ENCODE measurements at regions not wholly inside any gene's neighbourhood (a gene's known extent, or its start where the extent isn't known, plus 50 kb on each side); places are given as distances from the start of the nearest gene placed in this dataset.

- H3K4me3 ChIP-seq (ENCODE audit: low read depth, low read length) = no peak overlapping the region
- DNase-seq (ENCODE audit: low read depth) (peak; percentile 65), FAIRE-seq (peak; percentile 50)
- H3K36me3 ChIP-seq (ENCODE audit: control insufficient read depth, insufficient read depth, low read length) = no peaks in the 10 kb centered on the region
- H3K27me3 ChIP-seq (ENCODE audit: control insufficient read depth, insufficient read depth, low read length) = no peaks in the 10 kb centered on the region
- TF ChIP-seq CTCF (IDR thresholded peaks at IDR 0.05; ENCODE audit: insufficient read depth, low read length, severe bottlenecking) = peak; percentile 24
Observed at GRCh38 chr1:67524143-67525052, 94.2 kb upstream of the SERBP1 start.

GRCh38 chr1:67525053-67525760 is 95.0 kb upstream of the SERBP1 start:
- FAIRE-seq (no peak), DNase-seq (ENCODE audit: low read depth) (no peak)
- Histone ChIP-seq H3K36me3 (ENCODE audit: control insufficient read depth, insufficient read depth, low read length) (no peaks in the 10 kb centered on the region), H3K4me3 (ENCODE audit: low read depth, low read length) (no peak overlapping the region), H3K27me3 (ENCODE audit: control insufficient read depth, insufficient read depth, low read length) (no peaks in the 10 kb centered on the region)
- TF ChIP-seq CTCF (IDR thresholded peaks at IDR 0.05; ENCODE audit: insufficient read depth, low read length, severe bottlenecking) = no peak

GRCh38 chr1:67528141-67528540 is 97.9 kb upstream of the SERBP1 start:
- no peak overlapping the region for H3K4me3 ChIP-seq (ENCODE audit: low read depth, low read length)
- no peak for FAIRE-seq
- DNase-seq (ENCODE audit: low read depth) = no peak
- H3K27me3 ChIP-seq (ENCODE audit: control insufficient read depth, insufficient read depth, low read length) = no peaks in the 10 kb centered on the region
- H3K36me3 ChIP-seq (ENCODE audit: control insufficient read depth, insufficient read depth, low read length) = no peaks in the 10 kb centered on the region
- no peak for TF ChIP-seq CTCF (IDR thresholded peaks at IDR 0.05; ENCODE audit: insufficient read depth, low read length, severe bottlenecking)

GRCh38 chr1:67530071-67530470 is 99.9 kb upstream of the SERBP1 start:
- DNase-seq (ENCODE audit: low read depth) (peak; percentile 45), FAIRE-seq (no peak)
- TF ChIP-seq CTCF (IDR thresholded peaks at IDR 0.05; ENCODE audit: insufficient read depth, low read length, severe bottlenecking) = no peak
- Histone ChIP-seq H3K4me3 (ENCODE audit: low read depth, low read length) (no peak overlapping the region), H3K36me3 (ENCODE audit: control insufficient read depth, insufficient read depth, low read length) (no peaks in the 10 kb centered on the region), H3K27me3 (ENCODE audit: control insufficient read depth, insufficient read depth, low read length) (no peaks in the 10 kb centered on the region)

GRCh38 chr1:67532452-67533216 is 102.4 kb upstream of the SERBP1 start:
- peak; percentile 90 for DNase-seq (ENCODE audit: low read depth)
- peak; percentile 59 for TF ChIP-seq CTCF (IDR thresholded peaks at IDR 0.05; ENCODE audit: insufficient read depth, low read length, severe bottlenecking)
- H3K36me3 ChIP-seq (ENCODE audit: control insufficient read depth, insufficient read depth, low read length) = no peaks in the 10 kb centered on the region
- FAIRE-seq = no peak
- no peaks in the 10 kb centered on the region for H3K27me3 ChIP-seq (ENCODE audit: control insufficient read depth, insufficient read depth, low read length)
- H3K4me3 ChIP-seq (ENCODE audit: low read depth, low read length) = no peak overlapping the region
